Neuronal stem cell (in vitro differentiated cells): ENCODE measurements at regions not wholly inside any gene's neighbourhood (a gene's known extent, or its start where the extent isn't known, plus 50 kb on each side); places are given as distances from the start of the nearest gene placed in this dataset.

Experiments
- DNase-seq: peaks from one replicate; pipeline ENCODE4 v3.0.0-alpha.2; 2013; ENCODE audit warnings: low spot score
- H2AFZ ChIP-seq: one replicate; pipeline ENCODE4 v1.6.1; 2013; ENCODE audit warnings: mild to moderate bottlenecking, low read length, inconsistent platforms
- H2AK5ac ChIP-seq: 2 replicates; pipeline ENCODE4 v1.6.1; 2013; ENCODE audit warnings: low read depth, mild to moderate bottlenecking, inconsistent platforms, low read length, moderate library complexity, mixed read lengths
- H2BK120ac ChIP-seq: 2 replicates; pipeline ENCODE4 v1.6.1; 2013; ENCODE audit warnings: low read depth, mild to moderate bottlenecking, inconsistent platforms, low read length, moderate library complexity, mixed read lengths
- H2BK12ac ChIP-seq: one replicate; pipeline ENCODE4 v1.6.1; 2013; ENCODE audit warnings: low read length, inconsistent platforms
- H2BK15ac ChIP-seq: 2 replicates; pipeline ENCODE4 v1.6.1; 2013; ENCODE audit warnings: mild to moderate bottlenecking, low read length, inconsistent platforms, mixed read lengths
- H2BK5ac ChIP-seq: one replicate; pipeline ENCODE4 v1.6.1; 2013; ENCODE audit warnings: inconsistent platforms, mild to moderate bottlenecking, low read length, moderate library complexity
- H3K14ac ChIP-seq: one replicate; pipeline ENCODE4 v1.6.1; 2013; ENCODE audit warnings: low read length, inconsistent platforms
- H3K18ac ChIP-seq: 2 replicates; pipeline ENCODE4 v1.6.1; 2013; ENCODE audit warnings: low read length, inconsistent platforms
- H3K23ac ChIP-seq: 2 replicates; pipeline ENCODE4 v1.6.1; 2013; ENCODE audit warnings: low read depth, mild to moderate bottlenecking, mixed read lengths, low read length, inconsistent platforms; ENCODE audit not compliant: poor library complexity
- H3K27ac ChIP-seq: replicated peaks from 3 replicates; pipeline ENCODE4 v1.5.1; 2013; ENCODE audit warnings: low read length, inconsistent platforms
- H3K27me3 ChIP-seq, 3 experiments: 2 replicates each; pipeline ENCODE4 v1.6.1; 2013; ENCODE audit warnings: low read length in 3 of 3, mild to moderate bottlenecking in 2 of 3, inconsistent platforms in 1 of 3, low read depth in 1 of 3, mixed read lengths in 1 of 3, moderate library complexity in 1 of 3; ENCODE audit not compliant: control insufficient read depth in 3 of 3, insufficient read depth in 3 of 3
- H3K36me3 ChIP-seq, 2 donors: replicated peaks in 1 of 2; 2 replicates each; pipeline ENCODE4 v1.6.1; 2013; ENCODE audit warnings: low read length in 2 of 2; ENCODE audit not compliant: control insufficient read depth in 2 of 2, insufficient read depth in 2 of 2
- H3K4ac ChIP-seq: 2 replicates; pipeline ENCODE4 v1.6.1; 2013; ENCODE audit warnings: inconsistent platforms, mild to moderate bottlenecking, low read length, moderate library complexity
- H3K4me1 ChIP-seq, 2 donors: 1 replicate in 1 of 2; 2 replicates in 1 of 2; pipeline ENCODE4 v1.6.1; 2013; ENCODE audit warnings: low read length in 2 of 2, low read depth in 1 of 2; ENCODE audit not compliant: control insufficient read depth in 2 of 2, insufficient read depth in 1 of 2
- H3K4me2 ChIP-seq: one replicate; pipeline ENCODE4 v1.6.1; 2013; ENCODE audit warnings: mild to moderate bottlenecking, low read length, inconsistent platforms; ENCODE audit not compliant: insufficient read depth, poor library complexity, severe bottlenecking
- H3K4me3 ChIP-seq, 2 donors: 2 replicates each; pipeline ENCODE4 v1.5.1; 2013; ENCODE audit warnings: low read length in 2 of 2, mild to moderate bottlenecking in 2 of 2, inconsistent platforms in 1 of 2, moderate library complexity in 1 of 2
- H3K79me1 ChIP-seq: one replicate; pipeline ENCODE4 v1.6.1; 2013; ENCODE audit warnings: low read depth, mild to moderate bottlenecking, inconsistent platforms, low read length, moderate library complexity
- H3K9ac ChIP-seq: one replicate; pipeline ENCODE4 v1.6.1; 2013; ENCODE audit warnings: mild to moderate bottlenecking, low read depth, low read length, inconsistent platforms; ENCODE audit not compliant: poor library complexity
- H3K9me3 ChIP-seq, 2 donors: replicated peaks in 1 of 2; 2 replicates each; pipeline versions ENCODE3 to v1.6.1; 2013; ENCODE audit warnings: low read length in 2 of 2, mild to moderate bottlenecking in 2 of 2, inconsistent platforms in 1 of 2, low read depth in 1 of 2, mixed read lengths in 1 of 2, moderate library complexity in 1 of 2; ENCODE audit not compliant: control insufficient read depth in 2 of 2, insufficient read depth in 1 of 2
- H4K8ac ChIP-seq: one replicate; pipeline ENCODE4 v1.6.1; 2013; ENCODE audit warnings: low read depth, mild to moderate bottlenecking, inconsistent platforms, low read length, moderate library complexity
- H4K91ac ChIP-seq: one replicate; pipeline ENCODE4 v1.6.1; 2013; ENCODE audit warnings: low read length, low read depth, mild to moderate bottlenecking, inconsistent platforms; ENCODE audit not compliant: poor library complexity
- WGBS, 2 donors: extraction: QIAGEN DNeasy Blood & Tissue Kit; methylation state at CpG; one replicate each; pipeline ENCODE4 v1.1.7; 2013; ENCODE audit warnings: missing lambda C conversion rate in 2 of 2, mixed read lengths in 1 of 2; ENCODE audit not compliant: insufficient read length in 2 of 2, insufficient replicate concordance in 1 of 2; ENCODE audit errors: extremely low coverage in 2 of 2; 5-methylcytosine and 5-hydroxymethylcytosine counted together

- H3K14ac ChIP-seq: no peak overlapping the region
- H2BK12ac ChIP-seq: no peak overlapping the region
- no peak overlapping the region for H4K91ac ChIP-seq
- no peaks in the 10 kb centered on the region for H3K36me3 ChIP-seq
- no peak overlapping the region for H2AK5ac ChIP-seq
- no peak overlapping the region for H3K4me2 ChIP-seq
- no peak overlapping the region for H2BK15ac ChIP-seq
- H3K27ac ChIP-seq: no peak overlapping the region
- no peak overlapping the region for H3K23ac ChIP-seq
- H2BK120ac ChIP-seq: no peak overlapping the region
- no peaks in the 10 kb centered on the region for H3K27me3 ChIP-seq
- H2AFZ ChIP-seq: no peak overlapping the region
- H3K79me1 ChIP-seq: no peaks in the 10 kb centered on the region
- no peak overlapping the region for H3K4ac ChIP-seq
- DNase-seq: no peak
- H3K18ac ChIP-seq: no peak overlapping the region
- H2BK5ac ChIP-seq: no peak overlapping the region
- no peak overlapping the region for H4K8ac ChIP-seq
- WGBS, 2 donors: no CpG with 5 or more reads among the region's 3 CpGs
- H3K9me3 ChIP-seq: peaks cover 0 to 26% of the 10 kb centered on the region in 2 donors
- H3K4me1 ChIP-seq: peaks cover 3 to 14% of the 10 kb centered on the region in 2 donors
- no peak overlapping the region for H3K4me3 ChIP-seq
- no peak overlapping the region for H3K9ac ChIP-seq
These were observed 173.2 kb upstream of the ARL4C start for GRCh38 chr2:234670052-234670451.

DNA sequence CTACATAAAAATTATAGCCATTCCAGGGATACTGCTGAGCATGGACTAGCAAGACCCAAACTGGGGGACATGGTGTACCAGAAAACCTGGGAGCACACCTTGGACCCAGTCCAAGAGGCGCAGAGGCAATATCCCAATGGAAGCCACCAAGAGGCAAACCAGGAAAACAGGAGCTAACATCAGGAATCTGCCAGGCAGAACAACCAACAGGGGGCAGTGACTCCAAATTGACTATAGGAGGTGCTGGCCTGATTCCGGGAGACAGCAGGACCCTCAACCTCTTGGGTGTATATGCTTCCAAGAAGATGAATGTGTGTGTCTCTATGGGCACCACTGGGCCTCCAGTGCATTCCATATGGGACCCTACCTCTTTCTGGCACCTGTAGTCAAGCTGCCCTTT, 172.7 kb upstream of the ARL4C start:
- H3K79me1 ChIP-seq: no peaks in the 10 kb centered on the region
- WGBS, 2 donors: no CpG with 5 or more reads among the region's 2 CpGs
- no peak overlapping the region for H2BK15ac ChIP-seq
- no peak for DNase-seq
- no peaks in the 10 kb centered on the region for H3K36me3 ChIP-seq
- no peak overlapping the region for H4K8ac ChIP-seq
- no peak overlapping the region for H2BK120ac ChIP-seq
- no peaks in the 10 kb centered on the region for H3K27me3 ChIP-seq
- no peak overlapping the region for H2AK5ac ChIP-seq
- H3K27ac ChIP-seq: no peak overlapping the region
- no peak overlapping the region for H3K4ac ChIP-seq
- H2BK12ac ChIP-seq: no peak overlapping the region
- H3K9ac ChIP-seq: no peak overlapping the region
- H3K14ac ChIP-seq: no peak overlapping the region
- H3K23ac ChIP-seq: no peak overlapping the region
- peaks cover 3 to 12% of the 10 kb centered on the region in 2 donors for H3K4me1 ChIP-seq
- H3K4me2 ChIP-seq: no peak overlapping the region
- H2AFZ ChIP-seq: no peak overlapping the region
- H4K91ac ChIP-seq: no peak overlapping the region
- H3K4me3 ChIP-seq: no peak overlapping the region
- peaks cover 3 to 29% of the 10 kb centered on the region in 2 donors for H3K9me3 ChIP-seq
- H2BK5ac ChIP-seq: no peak overlapping the region
- no peak overlapping the region for H3K18ac ChIP-seq

- no peak overlapping the region for H2AK5ac ChIP-seq
- no peak overlapping the region for H3K18ac ChIP-seq
- no peaks in the 10 kb centered on the region for H3K79me1 ChIP-seq
- no peak overlapping the region for H2AFZ ChIP-seq
- no peak overlapping the region for H3K23ac ChIP-seq
- H3K4ac ChIP-seq: no peak overlapping the region
- WGBS, 2 donors: no CpG with 5 or more reads among the region's 2 CpGs
- H2BK5ac ChIP-seq: no peak overlapping the region
- H3K4me1 ChIP-seq: peaks cover 3 to 12% of the 10 kb centered on the region in 2 donors
- H3K4me2 ChIP-seq: no peak overlapping the region
- H2BK120ac ChIP-seq: no peak overlapping the region
- H3K14ac ChIP-seq: no peak overlapping the region
- no peak overlapping the region for H3K9ac ChIP-seq
- no peak overlapping the region for H4K91ac ChIP-seq
- no peak overlapping the region for H2BK12ac ChIP-seq
- no peak overlapping the region for H3K4me3 ChIP-seq
- no peak overlapping the region for H3K27ac ChIP-seq
- H3K9me3 ChIP-seq: peaks cover 5 to 32% of the 10 kb centered on the region in 2 donors
- H3K36me3 ChIP-seq: no peaks in the 10 kb centered on the region
- no peak overlapping the region for H2BK15ac ChIP-seq
- no peaks in the 10 kb centered on the region for H3K27me3 ChIP-seq
- DNase-seq: no peak
- H4K8ac ChIP-seq: no peak overlapping the region
These were observed 172.1 kb upstream of the ARL4C start for GRCh38 chr2:234669001-234669400.

DNA sequence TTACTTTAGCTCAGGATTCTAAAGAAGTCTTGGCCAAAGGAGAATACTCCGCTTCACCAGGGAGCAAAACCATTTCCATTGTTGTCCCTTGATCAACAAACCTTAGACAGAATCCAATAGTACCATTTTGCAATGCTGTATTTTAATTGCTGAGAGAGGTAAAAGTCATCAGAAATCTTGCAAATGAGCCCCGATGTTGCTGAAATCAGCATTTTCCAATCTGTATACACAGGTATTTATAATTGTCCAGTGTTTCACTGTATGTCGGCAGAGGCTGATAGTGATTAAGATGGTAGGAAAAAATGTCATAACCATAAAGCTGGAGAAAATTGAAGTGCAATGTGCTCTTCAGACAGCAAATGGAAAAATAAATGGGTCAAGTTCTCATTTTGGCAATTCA, 170.0 kb upstream of the ARL4C start:
- no peak overlapping the region for H3K27ac ChIP-seq
- H2BK5ac ChIP-seq: no peak overlapping the region
- no peak overlapping the region for H2BK12ac ChIP-seq
- no peak overlapping the region for H3K9ac ChIP-seq
- H3K4me2 ChIP-seq: no peak overlapping the region
- H3K79me1 ChIP-seq: no peaks in the 10 kb centered on the region
- peaks cover 3 to 12% of the 10 kb centered on the region in 2 donors for H3K4me1 ChIP-seq
- H3K27me3 ChIP-seq: no peaks in the 10 kb centered on the region
- no CpG with 5 or more reads among the region's 3 CpGs for WGBS, 2 donors
- no peak overlapping the region for H3K14ac ChIP-seq
- H2AK5ac ChIP-seq: no peak overlapping the region
- peaks cover 9 to 26% of the 10 kb centered on the region in 2 donors for H3K9me3 ChIP-seq
- H3K36me3 ChIP-seq: peaks cover 0 to 3% of the 10 kb centered on the region in 2 donors
- H2AFZ ChIP-seq: no peak overlapping the region
- no peak for DNase-seq
- H2BK15ac ChIP-seq: no peak overlapping the region
- H3K18ac ChIP-seq: no peak overlapping the region
- H2BK120ac ChIP-seq: no peak overlapping the region
- no peak overlapping the region for H3K4me3 ChIP-seq
- H3K23ac ChIP-seq: no peak overlapping the region
- H4K8ac ChIP-seq: no peak overlapping the region
- H4K91ac ChIP-seq: no peak overlapping the region
- H3K4ac ChIP-seq: no peak overlapping the region
